OCI-M1 (cell line): ENCODE measurements at regions not wholly inside any gene's neighbourhood (a gene's known extent, or its start where the extent isn't known, plus 50 kb on each side); places are given as distances from the start of the nearest gene placed in this dataset.
"Not testable (repeated sequence)": the region's sequence is repeated elsewhere in the genome, so short reads cannot be mapped to it uniquely, and the experiment has no call there.

ENCODE experiments used
- DNase-seq: peaks from one replicate; lab custom pipeline; 2025; lab: John Stamatoyannopoulos, UW

DNA sequence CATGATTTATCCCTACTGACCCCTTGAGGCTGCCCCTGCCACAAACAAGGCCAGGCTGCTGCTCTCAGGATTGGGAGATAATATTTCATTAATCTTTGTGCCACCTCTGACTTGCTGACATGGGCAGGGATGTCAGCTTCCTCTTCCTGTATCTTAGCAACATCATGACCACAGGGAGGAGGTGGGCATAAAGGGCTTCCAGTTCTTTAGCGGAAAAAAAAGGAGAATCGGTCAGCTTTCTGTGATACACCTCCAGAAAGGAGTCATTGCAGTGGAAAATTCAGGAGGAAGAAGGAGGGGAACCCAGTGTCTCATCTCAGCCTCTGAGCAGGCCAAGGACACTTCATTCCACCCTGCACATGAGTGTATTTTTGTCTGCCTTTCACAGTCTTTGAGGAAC lies 206.8 kb upstream of the SDK2 start:
- DNase-seq = no peak

- no peak for DNase-seq
These were observed 207.7 kb upstream of the SDK2 start for GRCh38 chr17:73851921-73852320.

DNA sequence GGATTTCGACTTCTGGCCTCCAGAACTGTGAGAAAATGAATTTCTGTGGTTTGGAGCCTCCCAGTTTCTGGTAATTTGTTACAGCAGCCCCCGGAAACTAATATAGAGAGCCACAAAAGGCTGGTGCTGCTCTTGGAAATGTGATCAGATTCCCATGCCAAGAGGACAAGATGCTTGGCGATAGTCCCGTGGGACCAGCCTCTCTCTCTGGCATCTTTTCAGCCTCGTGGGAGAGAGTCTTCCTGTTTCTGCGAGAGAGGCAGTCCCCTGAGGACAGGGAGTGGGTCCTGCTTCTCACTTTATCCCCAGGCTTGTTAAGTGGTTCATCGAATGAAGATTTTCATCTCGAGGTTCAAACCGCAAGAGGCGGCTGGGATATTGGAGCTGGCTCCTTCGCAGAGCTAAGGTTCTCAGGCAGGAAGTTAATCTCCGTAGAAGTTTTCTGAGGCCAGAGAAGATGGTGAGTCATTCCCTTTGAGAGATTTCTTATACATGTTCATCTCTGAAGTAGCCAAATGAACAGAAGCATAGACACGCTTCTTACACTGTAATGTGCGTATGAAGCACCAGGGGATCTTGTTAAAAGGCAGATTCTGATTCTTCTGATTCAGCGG lies 211.6 kb upstream of the SDK2 start:
- no peak for DNase-seq

DNA sequence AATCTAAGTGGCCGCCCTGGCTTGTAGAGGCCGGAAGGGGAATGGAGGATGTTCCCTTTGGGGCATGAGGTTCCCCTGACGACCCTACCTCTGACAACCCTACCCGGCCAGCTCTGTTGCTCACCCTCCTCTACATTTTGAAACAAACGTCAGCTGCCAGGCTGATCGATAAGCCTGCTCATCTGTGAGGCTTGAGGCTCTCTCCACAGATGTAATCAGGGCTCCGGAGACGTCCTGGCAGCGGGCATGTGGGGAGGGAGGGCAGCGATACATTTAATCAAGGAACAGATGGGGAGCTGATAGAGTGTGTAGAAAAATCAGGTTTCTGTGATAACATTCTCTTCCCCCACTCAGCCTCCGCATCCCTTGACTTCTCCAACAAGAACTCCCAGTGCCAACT lies 212.3 kb upstream of the SDK2 start:
- no peak for DNase-seq

DNA sequence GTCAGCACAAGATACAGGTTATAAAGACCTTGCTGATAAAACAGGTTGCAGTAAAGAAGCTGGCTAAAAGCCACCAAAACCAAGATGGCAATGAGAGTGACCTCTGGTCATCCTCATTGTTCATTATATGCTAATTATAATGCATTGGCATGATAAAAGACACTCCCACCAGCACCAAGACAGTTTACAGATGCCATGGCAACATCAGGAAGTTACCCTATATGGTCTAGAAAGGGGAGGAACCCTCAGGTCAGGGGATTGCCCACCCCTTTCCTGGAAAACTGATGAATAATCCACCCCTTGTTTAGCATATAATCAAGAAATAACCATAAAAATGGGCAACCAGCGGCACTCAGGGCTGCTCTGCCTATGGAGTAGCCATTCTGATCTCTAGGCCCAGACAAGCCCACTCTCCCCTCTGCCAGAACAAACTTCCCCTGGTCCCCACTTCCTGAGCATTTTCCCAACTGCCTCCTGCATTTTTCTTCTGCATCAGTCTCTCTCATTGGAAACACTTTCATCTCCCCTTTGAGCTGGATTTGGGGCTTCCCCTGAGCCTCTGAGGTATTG lies 215.3 kb upstream of the SDK2 start:
- DNase-seq = not testable (repeated sequence)

GRCh38 chr17:73861543-73861942 lies 217.3 kb upstream of the SDK2 start:
- DNase-seq = no peak

DNA sequence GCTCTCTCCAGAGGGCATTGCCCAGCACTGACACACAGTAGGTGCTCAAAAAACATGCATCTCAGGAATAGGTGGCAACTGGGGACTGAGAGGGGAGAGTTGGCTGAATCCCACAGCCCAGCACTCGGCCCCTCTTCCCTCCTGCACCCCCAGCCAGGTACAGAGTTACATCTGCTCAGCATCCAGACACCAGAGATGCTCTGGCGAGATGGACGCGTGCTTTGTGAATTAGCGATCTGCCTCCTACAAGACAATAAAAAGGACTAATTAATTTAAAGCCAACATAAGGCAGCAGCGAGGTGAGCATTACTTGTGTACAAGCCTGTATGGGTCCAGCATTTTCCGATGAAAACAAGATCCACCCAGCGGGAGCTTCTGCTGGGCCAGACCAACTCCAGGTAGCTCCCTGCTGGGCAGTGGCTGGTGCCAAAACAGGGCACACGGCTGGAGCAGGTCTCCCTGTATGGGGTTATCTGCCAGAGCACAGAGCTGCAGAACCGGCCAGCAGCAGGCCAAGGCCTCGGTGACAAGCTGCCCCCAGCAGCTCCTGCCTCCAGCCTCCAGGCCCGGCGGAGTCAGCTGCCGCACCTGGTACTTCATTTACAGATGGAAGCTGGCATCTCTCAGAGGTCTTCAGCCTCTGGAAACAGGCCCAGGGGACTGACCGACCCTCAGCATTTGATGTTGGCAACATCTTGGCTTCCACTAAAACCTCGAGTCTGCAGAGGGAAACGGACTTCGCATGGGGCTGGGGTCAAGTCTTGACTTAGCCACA lies 219.7 kb upstream of the SDK2 start:
- no peak for DNase-seq

GRCh38 chr17:73865831-73866230 lies 221.6 kb upstream of the SDK2 start:
- DNase-seq = no peak

GRCh38 chr17:73867056-73867455 lies 222.8 kb upstream of the SDK2 start:
- DNase-seq = no peak

DNA sequence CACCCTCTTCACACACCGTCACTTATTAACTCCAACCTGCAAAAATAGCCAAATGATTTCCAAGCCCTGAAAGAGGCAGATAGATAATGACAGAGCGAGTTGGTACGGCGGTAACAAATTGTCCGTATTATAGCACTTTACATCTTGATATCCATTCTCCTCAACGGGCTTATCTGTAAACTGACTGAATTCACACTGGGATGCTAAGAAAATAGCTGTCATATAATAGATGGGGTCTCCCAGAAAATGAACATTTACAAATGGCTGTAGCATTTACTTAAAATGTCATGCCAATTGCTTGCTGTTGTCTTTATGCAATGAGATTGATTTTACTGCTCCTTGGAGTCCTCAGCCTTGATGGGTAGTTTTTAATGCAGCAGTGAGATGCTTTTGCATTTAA lies 225.8 kb upstream of the SDK2 start:
- no peak for DNase-seq

DNA sequence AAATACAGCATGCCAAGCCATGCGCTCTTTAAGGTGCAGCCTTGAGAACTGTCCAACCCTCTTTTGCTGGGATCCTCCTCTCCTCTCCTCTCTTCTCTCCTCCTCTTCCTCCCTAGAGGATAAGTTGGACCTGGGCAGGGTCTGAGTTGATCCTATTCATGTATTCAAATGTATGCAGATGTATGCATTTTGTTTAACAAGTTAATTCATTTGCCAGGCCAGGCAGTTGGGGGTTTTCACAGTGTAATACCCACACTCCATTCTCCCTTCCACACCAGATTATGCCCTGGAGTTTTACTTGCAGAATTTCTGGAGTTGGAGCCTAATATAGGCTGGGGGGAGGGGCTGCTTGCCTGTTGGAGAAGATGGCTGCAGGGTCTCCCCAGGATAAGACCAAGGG lies 226.2 kb upstream of the SDK2 start:
- DNase-seq = no peak

GRCh38 chr17:73872816-73873215 lies 228.6 kb upstream of the SDK2 start:
- DNase-seq = no peak

DNA sequence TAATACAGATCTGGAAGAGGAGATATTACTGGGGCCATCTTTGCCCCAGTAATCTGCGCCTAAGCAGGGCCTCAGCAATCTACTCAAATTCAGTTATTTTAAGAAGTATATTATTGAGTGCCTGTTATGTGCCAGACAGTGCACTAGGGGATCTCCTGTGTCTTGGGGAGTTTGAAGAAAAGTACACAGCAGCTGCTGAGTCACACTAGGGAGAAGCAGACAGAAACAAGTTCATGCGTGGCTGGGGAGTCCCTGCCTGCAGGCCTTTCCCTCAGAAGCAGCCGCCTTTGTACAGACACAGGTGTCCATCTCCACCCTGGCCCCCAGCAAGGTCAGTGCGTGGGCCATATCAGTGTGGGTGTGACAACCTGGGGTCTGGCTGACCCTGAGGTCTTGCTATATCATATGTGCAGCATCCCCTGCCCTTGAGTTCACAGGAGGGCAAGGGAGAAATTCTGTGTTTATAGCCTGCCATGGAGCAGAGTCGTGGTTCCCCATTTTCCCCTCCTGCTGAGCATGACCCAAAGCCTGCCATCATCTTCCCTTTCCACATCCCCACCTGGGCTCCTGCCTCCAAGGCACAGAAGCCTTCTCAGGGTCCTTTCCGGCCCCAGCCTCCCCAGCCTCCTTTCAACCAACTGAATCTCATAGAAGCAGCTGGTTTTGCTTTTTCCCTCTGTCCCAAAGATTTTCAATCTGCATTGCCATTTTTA lies 229.9 kb upstream of the SDK2 start:
- DNase-seq = no peak

GRCh38 chr17:73875346-73875745 lies 231.1 kb upstream of the SDK2 start:
- DNase-seq = no peak

- no peak for DNase-seq
These were observed 233.7 kb upstream of the SDK2 start for GRCh38 chr17:73877962-73878361.

- DNase-seq = no peak
These were observed 234.7 kb upstream of the SDK2 start for GRCh38 chr17:73878923-73879322.

GRCh38 chr17:73879987-73880386 lies 235.7 kb upstream of the SDK2 start:
- no peak for DNase-seq

- no peak for DNase-seq
These were observed 238.3 kb upstream of the SDK2 start for GRCh38 chr17:73882590-73882989.

- no peak for DNase-seq
These were observed 238.9 kb upstream of the SDK2 start for GRCh38 chr17:73883175-73883574.

DNA sequence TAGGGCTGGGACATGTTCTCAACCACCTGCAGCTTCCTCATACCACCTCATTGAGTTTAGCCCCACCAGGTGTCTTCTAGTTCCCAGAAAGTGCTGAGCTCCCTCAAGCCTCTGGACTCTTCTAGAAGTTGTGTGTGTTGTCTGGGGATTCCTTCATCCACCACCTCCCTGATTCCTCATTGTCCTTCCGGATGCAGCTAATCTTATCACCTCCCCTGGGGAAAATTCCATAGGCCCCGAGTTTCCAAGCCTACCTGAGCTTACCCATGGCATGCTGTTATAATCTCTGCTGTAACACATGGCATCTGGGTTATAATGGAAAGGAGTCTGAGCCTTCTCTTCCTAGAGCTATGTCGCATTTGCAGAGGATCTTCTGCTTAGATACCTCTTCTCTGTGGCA lies 243.5 kb upstream of the SDK2 start:
- DNase-seq = no peak

DNA sequence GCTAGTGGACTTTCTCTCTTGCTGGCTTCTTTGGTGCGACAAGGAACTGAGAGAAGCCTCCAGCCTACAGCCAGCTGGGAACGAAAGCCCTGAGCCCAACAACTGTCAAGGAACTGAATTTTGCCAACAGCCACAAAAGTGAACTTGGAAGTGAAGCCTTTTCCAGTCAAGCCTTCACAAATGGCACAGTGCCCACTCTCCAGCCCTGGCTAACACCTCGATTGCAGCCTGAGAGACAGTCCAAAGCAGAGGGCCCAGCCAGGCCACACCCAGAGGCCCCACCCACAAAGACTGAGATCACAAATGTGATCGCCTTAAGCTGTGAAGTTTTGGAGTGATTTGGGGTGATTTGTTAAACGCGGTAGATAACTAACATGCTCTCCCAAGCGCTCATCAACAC lies 244.6 kb upstream of the SDK2 start:
- DNase-seq = no peak

- no peak for DNase-seq
These were observed 245.2 kb upstream of the SDK2 start for GRCh38 chr17:73889439-73889838.

DNA sequence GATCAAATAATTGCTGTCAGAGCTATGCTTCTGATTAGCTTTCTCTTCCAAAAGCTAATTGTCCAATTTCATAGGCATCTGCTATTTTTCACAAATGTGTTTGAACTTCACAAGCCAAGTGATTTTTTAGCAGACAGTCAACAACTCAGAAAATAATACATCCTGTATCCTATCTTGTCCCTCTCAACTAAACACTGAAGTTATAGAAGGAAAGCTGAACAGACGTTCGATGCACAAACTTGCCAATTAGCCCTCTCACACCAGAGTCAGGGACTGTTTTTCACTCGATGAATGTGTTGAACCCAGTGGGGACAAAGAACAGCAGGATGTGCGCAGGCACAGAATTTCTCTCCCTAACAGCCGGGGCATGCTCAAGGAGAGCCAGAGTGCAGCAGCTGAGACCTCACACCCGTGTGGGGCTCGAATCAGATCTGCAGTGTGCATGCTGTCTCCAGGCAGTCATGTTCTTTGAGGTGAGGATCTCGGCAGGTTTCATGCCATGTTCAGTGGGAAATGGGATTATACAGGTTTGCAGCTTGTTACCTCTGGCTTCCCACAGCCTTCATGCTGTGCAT lies 246.7 kb upstream of the SDK2 start:
- no peak for DNase-seq
